ENCODE measurements at regions not wholly inside any gene's neighbourhood (a gene's known extent, or its start where the extent isn't known, plus 50 kb on each side); places are given as distances from the start of the nearest gene placed in this dataset.

- H3K4me1 ChIP-seq (ENCODE audit: insufficient read depth, low read length), result no peaks in the 10 kb centered on the region
- no peak overlapping the region for H3K4me3 ChIP-seq (replicated peaks in 1 of 3; ENCODE audit: insufficient read depth in 1 of 3, low read depth in 2 of 3, low read length in 3 of 3)
- H3K9me3 ChIP-seq (ENCODE audit: low read length), result peaks cover 9% of the 10 kb centered on the region
- H2AFZ ChIP-seq (ENCODE audit: low read length), result no peak overlapping the region
- H3K27ac ChIP-seq (ENCODE audit: extremely low read length, insufficient read depth, low read length), result no peak overlapping the region
- H3K9ac ChIP-seq (ENCODE audit: insufficient read depth, low read depth, low read length), result no peak overlapping the region
- no peak for FAIRE-seq
- 27% methylated on average over 3 of the region's 3 CpGs for WGBS (ENCODE audit: low lambda C conversion rate)
- BruUV-seq (replicated peaks), result no TSS peak
- no peaks in the 10 kb centered on the region for H3K27me3 ChIP-seq (ENCODE audit: control insufficient read depth in 1 of 2, insufficient read depth in 2 of 2, low read length in 2 of 2)
- ChIA-PET CTCF (ENCODE audit: low intra/inter-chr PET ratio, low total read pairs) (no interaction called here), POLR2A (no interaction called here)
- no peaks in the 10 kb centered on the region for H3K79me2 ChIP-seq (ENCODE audit: insufficient read depth, low read length)
- no peak overlapping the region for H3K4me2 ChIP-seq (ENCODE audit: low read depth, low read length)
- in situ Hi-C loops (cut with HindIII; ENCODE audit: extremely low pct_ligation_motif_present, low pct_unique_long_range_greater_than_20kb), result no loop called here
- DNase-seq (ENCODE audit: low spot score), result no peak
- ATAC-seq, result no peak
- TF ChIP-seq ZNF615 (CRISPR knock-in tag; IDR thresholded peaks at IDR 0.05; ENCODE audit: borderline replicate concordance) (no peak), SALL2 (CRISPR knock-in tag; IDR thresholded peaks at IDR 0.05) (no peak), RARG (CRISPR knock-in tag; IDR thresholded peaks at IDR 0.05; ENCODE audit: low read depth) (no peak), SNAPC2 (CRISPR knock-in tag; IDR thresholded peaks at IDR 0.05) (no peak), ZNF850 (CRISPR knock-in tag; conservative IDR thresholded peaks at IDR 0.05) (no peak), ARID3A (IDR thresholded peaks at IDR 0.05; ENCODE audit: low read depth, low read length) (no peak), ZNF660 (CRISPR knock-in tag; IDR thresholded peaks at IDR 0.05; ENCODE audit: borderline replicate concordance, low read depth) (no peak), ZNF883 (CRISPR knock-in tag; IDR thresholded peaks at IDR 0.05; ENCODE audit: not compliant biosample characterization) (no peak), JARID2 (CRISPR knock-in tag; IDR thresholded peaks at IDR 0.05; ENCODE audit: insufficient replicate concordance) (no peak), FOXP1 (IDR thresholded peaks at IDR 0.05) (no peak), FOXP1 (CRISPR knock-in tag; IDR thresholded peaks at IDR 0.05) (no peak), ZNF674 (CRISPR knock-in tag; IDR thresholded peaks at IDR 0.05; ENCODE audit: low read depth) (no peak), ZFP37 (CRISPR knock-in tag; IDR thresholded peaks at IDR 0.05; ENCODE audit: borderline replicate concordance) (no peak), ZFYVE20 (CRISPR knock-in tag; IDR thresholded peaks at IDR 0.05; ENCODE audit: borderline replicate concordance, low read depth) (no peak), TOE1 (CRISPR knock-in tag; IDR thresholded peaks at IDR 0.05) (no peak), RBM39 (IDR thresholded peaks at IDR 0.05; ENCODE audit: low read depth, low read length, poor library complexity, severe bottlenecking) (no peak), ARNT (IDR thresholded peaks at IDR 0.05) (no peak), ZNF143 (CRISPR knock-in tag; IDR thresholded peaks at IDR 0.05) (no peak), ZBTB46 (CRISPR knock-in tag; IDR thresholded peaks at IDR 0.05; ENCODE audit: borderline replicate concordance) (no peak)
- intact Hi-C loops (cut with micrococcal nuclease; ENCODE audit: unreplicated experiment), result no loop called here
- H4K20me1 ChIP-seq (ENCODE audit: insufficient read depth, low read length), result no peaks in the 10 kb centered on the region
- H3K36me3 ChIP-seq (replicated peaks in 1 of 2; ENCODE audit: control insufficient read depth in 1 of 2, insufficient read depth in 2 of 2, low read length in 2 of 2), result no peaks in the 10 kb centered on the region
These were observed 436.1 kb downstream of the TMEM121 start for GRCh38 chr14:105962532-105962931.

Measured in HepG2 (cell line).